ENCODE measurements at regions not wholly inside any gene's neighbourhood (a gene's known extent, or its start where the extent isn't known, plus 50 kb on each side); places are given as distances from the start of the nearest gene placed in this dataset.
"Not testable (repeated sequence)": the region's sequence is repeated elsewhere in the genome, so short reads cannot be mapped to it uniquely, and the experiment has no call there.

DNA sequence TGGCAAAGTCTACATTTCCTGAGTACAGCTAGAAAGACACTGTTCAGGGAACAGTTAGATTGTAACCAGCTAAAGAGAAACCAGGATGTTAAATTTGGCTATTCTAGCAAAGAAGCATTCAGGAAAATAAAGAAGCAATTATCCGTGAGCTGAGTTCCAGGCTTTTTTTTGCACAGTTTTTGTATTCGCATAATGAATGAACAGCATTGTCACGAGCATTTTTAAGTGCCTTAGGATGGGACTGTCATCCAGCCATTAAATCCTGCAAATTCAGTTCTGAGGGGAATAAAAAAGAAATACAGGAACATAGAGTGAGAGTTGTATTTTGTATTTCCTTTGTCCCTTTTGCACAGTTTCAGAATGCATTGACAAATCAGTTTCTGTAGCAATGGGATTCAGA lies 1302.2 kb downstream of the CDH12 start:
- not testable (repeated sequence) for TF ChIP-seq CTCF, EZH2, EZH2phosphoT487 (IDR thresholded peaks at IDR 0.05)

Data from neural progenitor cell (in vitro differentiated cells).